SHP77 treated with DMSO at 0.1 percent for 48 hours (cell line): ENCODE measurements at regions not wholly inside any gene's neighbourhood (a gene's known extent, or its start where the extent isn't known, plus 50 kb on each side); places are given as distances from the start of the nearest gene placed in this dataset.
"Not testable (repeated sequence)": the region's sequence is repeated elsewhere in the genome, so short reads cannot be mapped to it uniquely, and the experiment has no call there.

Experiments
- DNase-seq: peaks from one replicate; lab custom pipeline; 2025; lab: John Stamatoyannopoulos, UW

DNA sequence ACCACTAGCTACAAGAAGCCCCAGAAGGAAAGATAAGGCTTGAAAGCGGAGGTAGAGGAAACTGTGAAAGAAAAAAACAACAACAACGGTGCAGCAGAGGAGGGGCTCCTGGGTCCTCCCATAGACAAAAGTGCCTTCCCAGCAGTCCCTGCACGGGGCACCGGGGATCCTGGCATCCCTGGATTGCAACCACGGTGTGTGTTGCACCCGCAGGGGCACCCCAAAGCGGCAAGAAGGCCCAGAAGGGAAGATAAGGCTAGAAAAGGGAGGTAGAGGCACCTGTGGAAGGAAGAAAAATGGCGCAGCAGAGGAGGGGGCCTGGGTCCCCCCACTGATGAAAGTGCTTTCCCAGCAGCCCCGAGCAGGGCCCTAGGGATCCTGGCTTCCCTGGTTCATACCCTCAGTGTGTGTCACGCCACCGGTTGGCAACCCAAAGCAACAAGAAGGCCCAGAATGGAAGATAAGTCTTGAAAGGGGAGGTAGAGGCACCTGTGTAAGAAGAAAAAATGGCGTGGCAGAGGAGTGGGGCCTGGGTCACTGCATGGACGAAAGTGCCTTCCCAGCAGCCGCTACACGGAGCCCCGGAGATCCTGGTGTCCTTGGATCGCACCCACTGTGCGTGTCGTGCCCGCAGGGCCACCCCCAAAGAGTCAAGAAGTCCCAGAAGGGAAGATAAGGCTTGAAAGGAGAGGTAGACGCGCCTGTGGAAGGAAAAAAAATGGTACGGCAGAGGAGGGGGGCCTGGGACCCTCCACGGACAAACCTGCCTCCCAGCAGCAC is 281.0 kb downstream of the ALG10 start:
- DNase-seq = no peak

DNA sequence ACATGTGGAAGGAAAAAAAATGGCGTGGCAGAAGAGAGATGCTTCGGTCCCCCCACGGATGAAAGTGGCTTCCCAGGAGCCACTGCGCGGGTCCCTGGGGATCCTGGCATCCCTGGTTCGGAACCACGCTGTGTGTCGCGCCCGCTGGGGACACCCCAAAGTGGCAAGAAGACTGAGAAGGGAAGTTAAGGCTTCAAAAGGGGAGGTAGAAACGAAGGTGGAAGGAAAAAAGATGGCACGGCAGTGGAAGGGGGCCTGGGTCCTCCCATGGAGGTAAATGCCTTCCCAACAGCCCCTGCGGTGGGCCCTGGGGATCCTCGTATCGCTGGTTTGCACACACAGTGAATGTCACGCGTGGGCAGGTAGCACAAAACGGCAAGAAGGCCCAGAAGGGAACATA is 281.7 kb downstream of the ALG10 start:
- DNase-seq = no peak

DNA sequence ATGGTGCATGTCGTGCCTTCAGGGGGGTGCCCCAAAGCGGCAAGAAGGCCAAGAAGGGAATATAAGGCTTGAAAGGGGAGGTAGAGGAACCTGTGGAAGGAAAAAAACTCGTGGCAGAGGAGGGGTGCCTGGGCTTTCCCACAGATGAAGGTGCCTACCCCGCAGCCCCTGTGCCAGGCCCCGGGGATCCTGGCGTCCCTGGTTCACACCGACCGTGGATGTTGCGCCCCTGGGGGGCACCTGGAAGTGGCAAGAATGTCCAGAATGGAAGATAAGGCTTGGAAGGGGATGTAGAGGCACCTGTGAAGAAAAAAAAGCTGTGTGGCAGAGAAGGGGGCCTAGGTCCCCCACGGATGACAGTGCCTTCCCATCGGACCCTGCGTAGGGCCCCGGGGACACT is 282.2 kb downstream of the ALG10 start:
- no peak for DNase-seq

DNA sequence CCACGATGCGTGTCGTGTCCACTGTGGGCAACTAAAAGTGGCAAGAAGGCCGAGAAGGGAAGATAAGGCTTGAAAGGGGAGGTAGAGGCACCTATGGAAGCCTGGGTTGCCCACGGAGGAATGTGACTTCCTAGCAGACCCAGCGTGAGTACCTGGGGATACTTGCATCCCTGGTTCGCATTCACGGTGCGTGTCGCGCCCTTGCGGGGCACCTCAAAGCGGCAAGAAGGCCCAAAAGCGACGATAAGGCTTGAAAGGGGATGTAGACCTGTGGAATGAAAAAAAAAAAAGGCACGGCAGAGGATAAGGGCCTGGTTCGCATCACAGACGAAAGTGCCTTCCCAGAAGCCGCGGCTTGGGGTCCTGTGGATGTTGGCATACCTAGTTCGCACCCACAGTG is 282.9 kb downstream of the ALG10 start:
- DNase-seq = no peak

DNA sequence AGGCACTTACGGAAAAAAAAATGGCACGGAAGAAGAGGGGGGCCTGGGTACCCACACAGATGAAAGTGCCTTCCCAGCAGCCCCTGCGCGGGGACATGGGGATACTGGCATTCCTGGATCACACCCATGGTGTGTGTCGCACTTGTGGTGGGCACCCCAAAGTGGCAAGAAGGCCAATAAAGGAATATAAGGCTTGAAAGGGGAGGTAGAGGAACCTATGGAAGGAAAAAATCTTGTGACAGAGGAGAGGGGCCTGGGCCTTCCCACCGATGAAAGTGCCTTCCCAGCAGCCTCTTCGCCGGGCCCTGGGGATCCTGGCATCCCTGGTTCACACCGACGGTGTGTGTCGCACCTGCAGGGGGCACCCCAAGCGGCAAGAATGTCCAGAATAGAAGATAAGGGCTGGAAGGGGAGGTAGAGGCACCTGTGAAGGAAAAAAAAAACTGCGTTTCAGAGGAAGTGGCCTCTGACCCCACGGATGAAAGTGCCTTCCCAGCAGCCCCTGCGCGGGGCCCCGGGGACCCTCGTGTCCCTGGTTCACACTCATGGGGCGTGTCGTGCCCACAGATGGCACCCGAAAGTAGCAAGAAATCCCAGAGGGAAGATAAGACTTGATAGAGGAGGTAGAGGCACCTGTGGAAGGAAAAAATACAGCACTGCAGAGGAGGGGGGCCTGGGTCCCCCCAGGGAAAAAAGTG is 284.0 kb downstream of the ALG10 start:
- no peak for DNase-seq

DNA sequence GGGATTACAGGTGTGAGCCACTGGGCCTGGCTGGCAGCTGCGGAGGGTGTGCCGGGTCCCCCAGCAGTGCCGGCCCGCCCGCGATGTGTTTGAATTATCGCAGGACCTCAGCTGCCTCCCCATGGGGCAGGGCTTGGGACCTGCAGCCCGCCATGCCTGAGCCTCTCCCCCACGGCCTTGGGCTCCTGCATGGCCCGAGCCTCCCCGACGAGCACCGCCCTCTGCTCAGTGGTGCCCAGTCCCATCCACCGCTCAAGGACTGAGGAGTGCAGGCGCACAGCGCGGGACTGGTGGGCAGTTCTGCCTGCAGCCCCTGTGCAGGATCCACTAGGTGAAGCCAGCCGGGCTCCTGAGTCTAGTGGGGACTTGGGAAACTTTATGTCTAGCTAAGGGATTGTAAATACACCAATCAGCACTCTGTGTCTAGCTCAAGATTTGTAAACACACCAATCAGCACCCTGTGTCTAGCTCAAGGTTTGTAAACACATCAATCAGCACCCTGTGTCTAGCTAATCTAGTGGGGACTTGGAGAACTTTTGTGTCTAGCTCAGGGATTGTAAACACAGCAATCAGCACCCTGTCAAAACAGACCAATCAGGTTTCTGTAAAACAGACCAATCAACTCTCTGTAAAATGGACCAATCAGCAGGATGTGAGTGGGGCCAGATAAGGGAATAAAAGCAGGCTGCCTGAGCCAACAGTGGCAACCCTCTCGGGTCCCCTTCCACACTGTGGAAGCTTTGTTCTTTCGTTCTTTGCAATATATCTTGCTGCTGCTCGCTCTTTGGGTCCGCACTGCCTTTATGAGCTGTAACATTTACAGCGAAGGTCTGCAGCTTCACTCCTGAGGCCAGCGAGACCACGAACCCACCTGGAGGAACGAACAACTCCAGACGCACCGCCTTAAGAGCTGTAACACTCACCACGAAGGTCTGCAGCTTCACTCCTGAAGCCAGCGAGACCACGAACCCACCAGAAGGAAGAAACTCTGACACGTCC is 287.8 kb downstream of the ALG10 start:
- DNase-seq = not testable (repeated sequence)

DNA sequence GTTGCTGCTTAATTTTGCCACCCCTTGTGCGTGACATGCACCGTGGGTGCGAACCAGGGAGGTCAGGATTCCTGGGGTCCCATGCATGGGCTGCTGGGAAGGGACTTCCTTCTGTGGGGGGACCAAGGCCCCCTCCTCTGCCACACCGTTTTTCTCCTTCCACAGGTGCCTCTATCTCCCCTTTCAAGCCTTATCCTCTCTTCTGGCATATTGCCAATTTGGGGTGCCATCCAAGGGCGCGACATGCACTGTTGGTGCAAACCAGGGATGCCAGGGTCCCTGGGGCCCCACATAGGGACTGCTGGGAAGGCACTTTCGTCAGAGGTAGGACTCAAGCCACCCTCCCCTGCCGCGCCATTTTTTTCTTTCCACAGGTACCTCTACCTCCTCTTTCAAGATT is 289.0 kb downstream of the ALG10 start:
- DNase-seq = no peak

DNA sequence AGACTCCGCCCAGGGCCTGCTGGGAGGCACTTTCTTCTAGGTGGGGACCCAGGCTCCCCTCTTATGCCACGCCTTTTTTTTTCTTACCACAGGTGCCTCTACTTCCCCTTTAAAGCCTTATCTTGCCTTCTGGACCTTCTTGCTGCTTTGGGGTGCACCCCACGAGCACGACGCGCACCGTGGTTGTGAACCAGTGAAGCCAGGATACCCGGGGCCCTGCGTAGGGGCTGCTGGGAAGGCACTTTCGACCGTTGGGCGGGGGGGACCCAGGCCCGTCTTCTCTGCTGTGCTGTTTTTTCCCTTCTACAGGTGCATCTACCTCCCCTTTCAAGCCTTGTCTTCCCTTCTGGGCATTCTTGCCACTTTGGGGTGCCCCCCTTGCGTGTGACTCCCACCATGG is 305.4 kb downstream of the ALG10 start:
- DNase-seq = no peak

DNA sequence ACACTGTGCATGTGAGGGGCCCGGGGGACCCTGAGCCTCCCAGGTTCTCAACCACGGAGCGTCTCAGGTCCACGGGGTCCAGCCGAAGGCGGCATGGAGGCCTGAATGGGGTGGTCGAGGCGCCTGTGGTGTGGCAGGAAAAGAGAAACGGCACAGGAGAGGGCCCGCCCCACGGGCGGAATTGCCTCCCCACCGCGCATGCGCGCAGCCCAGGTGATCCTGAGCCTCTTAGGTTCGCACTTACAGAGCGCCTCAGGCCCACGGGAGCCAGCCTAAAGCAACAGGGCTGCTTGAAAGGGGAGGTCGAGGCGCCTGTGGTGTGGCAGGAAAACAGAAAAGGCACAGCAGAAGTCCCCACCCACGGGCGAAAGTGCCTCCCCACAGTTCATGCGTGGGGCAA is 311.0 kb downstream of the ALG10 start:
- DNase-seq = no peak

DNA sequence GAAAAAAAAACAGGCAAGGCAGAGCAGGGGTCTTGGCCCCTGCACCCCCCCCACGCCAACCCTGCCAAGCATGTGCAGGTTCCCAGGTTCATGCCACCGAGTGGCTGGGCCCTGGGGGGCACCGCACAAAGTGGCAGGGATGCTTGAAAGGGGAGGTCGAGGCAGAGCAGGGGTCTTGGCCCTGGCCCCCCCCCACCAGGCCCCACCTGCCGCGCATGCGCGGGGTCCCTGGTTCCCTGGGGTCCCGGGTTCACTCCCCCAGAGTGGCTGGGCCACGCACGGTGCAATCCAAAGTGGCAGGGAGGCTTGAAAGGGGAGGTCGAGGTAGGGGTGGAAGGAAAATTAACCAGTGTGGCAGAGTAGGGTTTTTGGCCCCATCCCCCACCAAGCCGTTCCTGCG is 312.2 kb downstream of the ALG10 start:
- no peak for DNase-seq

DNA sequence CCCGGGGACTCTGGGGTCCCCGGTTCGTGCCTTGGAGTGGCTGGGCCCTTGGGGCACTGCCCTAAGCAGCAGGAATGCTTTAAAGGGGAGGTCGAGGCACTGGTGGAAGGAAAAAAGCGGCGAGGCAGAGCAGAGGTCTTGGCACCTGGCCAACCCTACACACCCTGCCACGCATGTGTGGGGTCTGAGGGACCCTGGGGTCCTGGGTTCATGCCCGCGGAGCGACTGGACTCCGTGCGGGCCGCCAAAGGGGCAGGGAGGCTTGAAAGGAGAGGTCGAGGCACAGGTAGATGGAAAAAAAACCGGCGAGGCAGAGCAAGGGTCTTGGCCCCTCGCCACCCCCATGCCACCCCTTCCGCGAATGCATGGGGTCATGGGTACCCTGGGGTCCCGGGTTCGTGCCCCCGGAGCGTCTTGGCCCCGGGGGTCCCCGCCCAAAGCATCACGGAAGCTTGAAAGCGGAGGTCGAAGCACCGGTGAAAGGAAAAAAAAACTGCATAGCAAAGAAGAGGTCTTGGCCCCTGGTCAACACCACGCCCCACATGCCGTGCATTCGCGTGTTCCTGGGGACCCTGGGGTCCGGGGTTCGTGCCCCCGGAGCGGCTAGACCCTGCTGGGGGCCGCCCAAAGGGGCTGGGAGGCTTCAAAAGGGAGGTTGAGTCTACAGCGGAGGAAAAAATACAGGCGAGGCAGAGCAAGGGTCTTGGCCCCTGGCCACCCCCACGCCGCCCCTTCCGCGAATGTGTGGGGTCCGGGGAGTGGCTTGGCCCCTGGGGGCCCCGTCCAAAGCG is 312.9 kb downstream of the ALG10 start:
- DNase-seq = no peak

DNA sequence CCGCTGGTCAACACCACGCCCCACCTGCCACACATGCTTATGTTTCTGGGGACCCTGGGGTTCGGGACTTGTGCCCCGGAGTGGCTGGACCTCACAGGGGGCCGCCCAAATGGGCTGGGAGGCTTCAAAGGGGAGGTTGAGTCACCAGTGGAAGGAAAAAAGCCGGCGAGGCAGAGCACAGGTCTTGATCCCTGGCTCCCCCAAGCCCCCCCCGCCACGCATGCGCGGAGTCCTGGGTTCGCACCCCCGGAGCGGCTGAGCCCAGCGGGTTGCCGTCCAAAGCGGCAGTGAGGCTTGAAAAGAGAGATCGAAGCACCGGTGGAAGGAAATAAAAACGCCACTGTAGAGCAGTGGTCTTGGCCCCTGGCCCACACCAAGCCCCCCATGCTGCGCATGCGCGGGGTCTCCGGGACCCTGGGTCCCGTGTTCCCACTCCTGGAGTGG is 313.5 kb downstream of the ALG10 start:
- no peak for DNase-seq

DNA sequence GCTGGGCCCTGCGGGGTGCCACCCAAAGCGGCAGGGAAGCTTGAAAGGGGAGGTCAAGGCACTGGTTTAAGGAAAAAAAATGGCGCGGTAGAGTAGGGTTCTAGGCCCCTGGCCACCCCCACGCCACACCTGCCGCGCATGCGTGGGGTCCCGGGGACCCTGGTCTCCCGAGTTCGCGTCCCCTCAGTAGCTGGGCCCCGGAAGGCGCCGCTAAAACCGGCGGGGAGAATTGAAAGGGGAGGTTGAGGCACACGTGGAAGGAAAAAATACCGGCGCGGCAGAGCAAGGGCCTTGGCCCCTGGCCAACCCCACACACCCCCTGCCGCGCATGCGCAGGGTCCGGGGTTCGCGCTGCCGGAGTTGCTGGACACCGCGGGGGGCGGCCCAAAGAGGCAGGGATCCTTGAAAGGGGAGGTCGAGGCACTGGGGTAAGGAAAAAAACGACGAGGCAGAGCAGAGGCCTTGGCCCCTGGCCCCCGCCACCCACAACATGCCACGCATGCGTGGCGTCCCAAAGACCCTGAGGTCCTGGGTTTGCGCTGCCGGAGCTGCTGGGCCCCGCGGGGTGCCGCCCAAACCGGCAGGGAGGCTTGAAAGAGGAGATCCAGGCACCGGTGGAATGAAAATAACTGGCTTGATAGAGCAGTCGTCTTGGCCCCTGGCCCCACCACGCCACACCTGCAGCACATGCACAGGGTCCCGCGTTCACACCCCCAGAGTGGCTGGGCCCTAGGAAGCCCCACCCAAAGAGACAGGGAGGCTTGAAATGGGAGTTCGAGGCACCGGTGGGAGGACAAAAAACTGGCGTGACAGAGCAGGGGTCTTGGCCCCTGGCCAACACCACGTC is 314.5 kb downstream of the ALG10 start:
- no peak for DNase-seq

DNA sequence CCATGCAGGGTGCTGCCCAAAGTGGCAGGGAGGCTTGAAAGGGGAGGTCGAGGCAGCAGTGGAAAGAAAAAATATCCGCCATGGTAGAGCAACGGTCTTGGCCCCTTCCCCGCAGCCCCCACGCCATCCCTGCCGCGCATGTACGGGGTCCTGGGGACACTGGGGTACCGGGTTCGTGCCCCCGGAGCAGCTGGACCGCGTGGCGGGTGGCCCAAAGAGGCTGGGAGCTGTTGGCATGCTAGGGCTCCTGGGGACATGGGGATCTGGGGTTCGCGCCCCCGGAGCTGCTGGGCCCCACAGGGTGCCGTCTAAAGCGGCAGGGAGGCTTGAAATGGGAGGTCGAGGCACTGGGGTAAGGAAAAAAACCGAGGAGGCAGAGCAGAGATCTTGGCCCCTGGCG is 316.5 kb downstream of the ALG10 start:
- no peak for DNase-seq

DNA sequence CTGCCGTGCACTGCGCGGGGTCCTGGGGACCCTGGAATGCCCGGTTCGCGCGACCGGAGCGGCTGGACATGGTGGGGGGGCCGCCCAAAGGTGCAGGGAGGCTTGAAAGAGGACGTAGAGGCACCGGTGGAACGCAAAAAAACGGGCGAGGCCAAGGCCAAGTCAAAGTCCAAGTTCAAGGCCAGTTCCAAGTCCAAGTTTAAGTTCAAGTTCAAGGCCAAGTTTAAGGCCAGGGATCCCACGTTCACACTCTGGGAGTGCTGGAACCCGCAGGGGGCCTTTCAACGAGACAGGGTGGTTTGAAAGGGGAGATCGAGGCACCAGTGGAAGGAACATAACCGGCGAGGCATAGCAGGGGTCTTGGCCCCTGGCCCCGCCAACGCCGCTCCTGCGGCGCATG is 317.6 kb downstream of the ALG10 start:
- DNase-seq = no peak

DNA sequence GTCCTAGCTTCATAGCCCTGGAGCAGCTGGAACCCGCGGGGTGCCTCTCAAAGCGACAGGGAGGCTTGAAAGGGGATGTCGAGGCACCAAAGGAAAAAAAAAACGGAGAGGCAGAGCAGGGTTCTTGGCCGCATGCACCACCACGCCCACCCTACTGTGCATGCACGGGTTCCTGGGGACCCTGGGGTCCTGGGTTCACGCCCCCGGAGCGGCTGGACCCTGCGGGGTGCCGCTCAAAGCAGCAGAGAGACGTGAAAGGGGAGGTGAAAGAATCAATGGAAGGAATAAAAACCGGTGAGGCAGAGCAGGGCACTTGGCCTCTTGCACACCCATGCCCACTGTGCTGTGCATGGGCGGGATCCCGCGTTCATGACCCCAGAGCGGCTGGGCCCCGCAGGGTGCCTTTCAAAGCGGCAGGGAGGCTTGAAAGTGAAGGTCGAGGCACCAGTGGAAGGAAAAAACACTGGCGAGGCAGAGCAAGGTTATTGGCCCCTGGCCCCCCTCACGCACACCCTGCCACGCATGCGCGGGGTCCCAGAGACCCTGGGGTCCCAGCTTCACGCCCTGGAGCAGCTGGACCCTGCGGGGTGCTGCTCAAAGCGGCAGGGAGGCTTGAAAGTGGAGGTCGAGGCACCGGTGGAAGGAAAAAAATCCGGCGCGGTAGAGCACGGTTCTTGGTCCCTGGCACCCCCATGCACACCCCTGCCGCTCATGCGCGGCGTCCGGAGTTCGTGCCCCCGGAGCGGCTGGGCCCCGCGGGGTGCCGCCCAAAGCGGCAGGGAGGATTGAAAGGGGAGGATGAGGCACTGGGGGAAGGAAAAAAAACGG is 318.5 kb downstream of the ALG10 start:
- DNase-seq = no peak

DNA sequence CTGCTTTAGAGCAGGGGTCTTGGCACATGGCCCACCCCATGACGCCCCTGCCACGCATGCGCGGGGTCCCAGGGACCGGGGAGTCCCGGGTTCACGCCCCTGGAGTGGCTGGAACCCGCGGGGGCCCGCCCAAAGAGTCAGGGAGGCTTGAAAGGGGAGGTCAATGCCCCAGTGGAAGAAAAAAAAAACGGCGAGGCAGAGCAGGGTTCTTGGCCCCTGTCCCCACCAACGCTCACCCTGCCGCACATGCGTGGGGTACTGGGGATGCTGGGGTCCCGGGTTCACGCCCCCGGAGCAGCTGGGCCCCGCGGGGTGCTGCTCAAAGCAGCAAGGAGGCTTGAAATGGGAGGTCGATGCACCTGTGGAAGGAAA is 319.1 kb downstream of the ALG10 start:
- DNase-seq = no peak

DNA sequence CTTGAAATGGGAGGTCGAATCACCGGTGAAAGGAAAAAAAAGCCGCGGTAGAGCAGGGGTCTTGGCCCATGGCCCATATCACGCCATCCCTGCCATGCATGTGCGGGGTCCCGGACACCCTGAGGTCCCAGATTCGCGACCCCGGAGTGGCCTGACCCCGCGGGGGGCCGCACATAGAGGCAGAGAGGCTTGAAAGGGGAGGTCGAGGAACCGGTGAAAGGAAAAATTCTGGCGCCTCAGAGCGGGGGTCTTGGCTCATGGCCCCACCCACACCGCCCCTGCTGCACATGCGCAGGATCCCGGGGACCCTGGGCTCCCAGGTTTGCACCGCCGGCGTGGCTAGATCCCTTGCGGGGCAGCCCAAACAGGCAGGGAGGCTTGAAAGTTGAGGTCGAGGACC is 319.8 kb downstream of the ALG10 start:
- DNase-seq = no peak

DNA sequence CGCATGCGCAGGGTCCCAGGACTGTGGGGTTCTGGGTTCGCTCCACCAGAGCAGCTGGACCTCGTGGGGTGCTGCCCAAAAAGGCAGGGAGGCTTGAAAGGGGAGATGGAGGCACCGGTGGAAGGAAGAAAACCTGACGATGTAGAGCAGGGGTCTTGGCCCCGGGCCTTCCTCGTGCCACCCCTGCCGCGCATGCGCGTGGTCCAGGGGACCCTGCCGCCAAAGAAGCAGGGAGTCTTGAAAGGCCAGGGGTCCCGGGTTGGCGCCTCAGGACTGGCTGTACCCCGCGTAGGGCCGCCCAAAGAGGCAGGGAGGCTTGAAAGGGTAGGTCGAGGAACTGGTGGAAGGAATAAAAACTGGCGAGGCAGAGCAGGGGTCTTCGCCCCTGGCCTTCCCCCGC is 321.0 kb downstream of the ALG10 start:
- no peak for DNase-seq

DNA sequence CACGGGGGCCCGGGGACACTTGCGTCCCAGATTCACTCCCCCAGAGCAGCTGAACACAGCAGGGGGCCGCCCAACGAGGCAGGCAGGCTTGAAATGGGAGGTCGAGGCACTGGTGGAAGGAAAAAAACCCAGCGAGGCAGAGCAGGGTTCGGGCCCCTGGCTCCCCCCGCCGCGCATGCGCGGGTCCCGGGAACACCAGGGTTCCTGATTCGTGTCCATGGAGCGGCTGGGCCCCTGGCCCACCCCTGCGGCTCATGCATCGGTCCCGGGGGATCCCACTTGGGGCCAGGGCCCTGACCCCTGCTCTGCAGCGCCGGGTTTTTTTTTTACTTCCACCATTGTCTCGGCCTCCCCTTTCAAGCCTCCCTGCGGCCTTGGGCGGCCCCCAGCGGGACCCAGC is 321.5 kb downstream of the ALG10 start:
- DNase-seq = no peak
